Suprapubic skin (tissue), 4 donors: ENCODE measurements at regions not wholly inside any gene's neighbourhood (a gene's known extent, or its start where the extent isn't known, plus 50 kb on each side); places are given as distances from the start of the nearest gene placed in this dataset.
"Not testable (repeated sequence)": the region's sequence is repeated elsewhere in the genome, so short reads cannot be mapped to it uniquely, and the experiment has no call there.

Experiments used
- DNase-seq, 2 donors: peaks; one replicate each; pipeline ENCODE4 v3.0.0-alpha.2; 2019; ENCODE audit warnings: low spot score in 2 of 2
- H3K27ac ChIP-seq: fragments of 200-600 bp; sonication (generic); one replicate; pipeline ENCODE4 v1.5.1; 2019
- H3K27me3 ChIP-seq: fragments of 200-600 bp; sonication (generic); one replicate; pipeline ENCODE4 v1.5.1; 2019
- H3K36me3 ChIP-seq: fragments of 200-600 bp; sonication (generic); one replicate; pipeline ENCODE4 v1.5.1; 2019
- H3K4me1 ChIP-seq: fragments of 200-600 bp; sonication (generic); one replicate; pipeline ENCODE4 v1.5.1; 2019
- H3K4me3 ChIP-seq: fragments of 200-600 bp; sonication (generic); one replicate; pipeline ENCODE4 v1.5.1; 2019; ENCODE audit warnings: mild to moderate bottlenecking
- H3K9me3 ChIP-seq: fragments of 200-600 bp; sonication (generic); one replicate; pipeline ENCODE4 v1.5.1; 2019
- CTCF ChIP-seq, 2 donors: fragments of 200-600 bp in 1 of 2; fragments of 450-650 bp in 1 of 2; sonication (generic) in 1 of 2; IDR thresholded peaks; one replicate each; pipeline ENCODE4 v1.5.1; 2016 to 2019; ENCODE audit warnings: antibody characterized with exemption in 2 of 2, mild to moderate bottlenecking in 1 of 2, moderate library complexity in 1 of 2
- EP300 ChIP-seq: sonication (generic); formaldehyde crosslinking; IDR thresholded peaks from one replicate; pipeline ENCODE4 v1.6.1; 2017; ENCODE audit warnings: antibody characterized with exemption
- POLR2A ChIP-seq, 2 donors: fragments of 450-650 bp; IDR thresholded peaks; one replicate each; pipeline ENCODE4 v1.6.1; 2017; ENCODE audit warnings: antibody characterized with exemption in 2 of 2, mild to moderate bottlenecking in 2 of 2, moderate library complexity in 2 of 2
- POLR2AphosphoS5 ChIP-seq, 3 donors: sonication (generic); formaldehyde crosslinking; IDR thresholded peaks; one replicate each; pipeline ENCODE4 v1.6.1; 2017; ENCODE audit warnings: antibody characterized with exemption in 3 of 3
- WGBS: methylation state at CpG from one replicate; pipeline ENCODE4 v1.1.5; 2018; 5-methylcytosine and 5-hydroxymethylcytosine counted together

GRCh38 chr13:103466761-103467160, 400.5 kb upstream of the SLC10A2 start:
- Histone ChIP-seq H3K4me1 (no peaks in the 10 kb centered on the region), H3K27ac (no peak overlapping the region), H3K27me3 (no peaks in the 10 kb centered on the region), H3K9me3 (no peaks in the 10 kb centered on the region), H3K36me3 (no peaks in the 10 kb centered on the region), H3K4me3 (no peak overlapping the region)
- TF ChIP-seq CTCF (IDR thresholded peaks at IDR 0.05) (no peak), POLR2AphosphoS5 (IDR thresholded peaks at IDR 0.05) (no peak), EP300 (no peak), POLR2A (IDR thresholded peaks at IDR 0.05) (no peak)
- WGBS: 89% methylated on average over 5 of the region's 5 CpGs
- no peak for DNase-seq

- H3K4me3 ChIP-seq, H3K36me3 ChIP-seq, H3K9me3 ChIP-seq, DNase-seq, H3K27ac ChIP-seq, H3K27me3 ChIP-seq, H3K4me1 ChIP-seq: not testable (repeated sequence)
- WGBS: 82% methylated on average over 3 of the region's 3 CpGs
These were observed 394.0 kb upstream of the SLC10A2 start for GRCh38 chr13:103460246-103460645.

- not testable (repeated sequence) for H3K27me3 ChIP-seq, H3K4me3 ChIP-seq, H3K36me3 ChIP-seq, H3K27ac ChIP-seq, H3K9me3 ChIP-seq, H3K4me1 ChIP-seq, DNase-seq
- WGBS: 94% methylated on average over 14 of the region's 14 CpGs
These were observed 390.8 kb upstream of the SLC10A2 start for GRCh38 chr13:103457050-103457449.

- no peak overlapping the region for H3K27ac ChIP-seq
- WGBS: 30% methylated on average over 2 of the region's 2 CpGs
- DNase-seq: no peak
- no peak for TF ChIP-seq EP300
- no peak for TF ChIP-seq POLR2A (IDR thresholded peaks at IDR 0.05)
- no peak for TF ChIP-seq CTCF (IDR thresholded peaks at IDR 0.05)
- no peak for TF ChIP-seq POLR2AphosphoS5 (IDR thresholded peaks at IDR 0.05)
- H3K9me3 ChIP-seq: no peaks in the 10 kb centered on the region
- no peaks in the 10 kb centered on the region for H3K36me3 ChIP-seq
- H3K4me1 ChIP-seq: no peaks in the 10 kb centered on the region
- no peaks in the 10 kb centered on the region for H3K27me3 ChIP-seq
- no peak overlapping the region for H3K4me3 ChIP-seq
These were observed 385.4 kb upstream of the SLC10A2 start for GRCh38 chr13:103451656-103452055.

- Histone ChIP-seq H3K4me3 (no peak overlapping the region), H3K27ac (no peak overlapping the region), H3K4me1 (no peaks in the 10 kb centered on the region), H3K36me3 (no peaks in the 10 kb centered on the region), H3K9me3 (no peaks in the 10 kb centered on the region), H3K27me3 (no peaks in the 10 kb centered on the region)
- 83% methylated on average over 4 of the region's 4 CpGs for WGBS
- DNase-seq: no peak
- TF ChIP-seq POLR2A (IDR thresholded peaks at IDR 0.05) (no peak), CTCF (IDR thresholded peaks at IDR 0.05) (no peak), POLR2AphosphoS5 (IDR thresholded peaks at IDR 0.05) (no peak), EP300 (no peak)
These were observed 377.4 kb upstream of the SLC10A2 start for GRCh38 chr13:103443604-103444003.

- Histone ChIP-seq H3K36me3 (no peaks in the 10 kb centered on the region), H3K27me3 (no peaks in the 10 kb centered on the region), H3K4me1 (no peaks in the 10 kb centered on the region), H3K4me3 (no peak overlapping the region), H3K27ac (no peak overlapping the region), H3K9me3 (no peaks in the 10 kb centered on the region)
- 41% methylated on average over 1 of the region's 1 CpG for WGBS
- TF ChIP-seq POLR2AphosphoS5 (IDR thresholded peaks at IDR 0.05) (no peak), EP300 (no peak), POLR2A (IDR thresholded peaks at IDR 0.05) (no peak)
- DNase-seq: no peak
These were observed 371.4 kb upstream of the SLC10A2 start for GRCh38 chr13:103437651-103438050.

GRCh38 chr13:103436057-103436654, 369.9 kb upstream of the SLC10A2 start:
- no peak for DNase-seq
- WGBS: 68% methylated on average over 10 of the region's 10 CpGs
- Histone ChIP-seq H3K4me1 (no peaks in the 10 kb centered on the region), H3K9me3 (no peaks in the 10 kb centered on the region), H3K36me3 (no peaks in the 10 kb centered on the region), H3K27me3 (no peaks in the 10 kb centered on the region), H3K27ac (no peak overlapping the region), H3K4me3 (no peak overlapping the region)
- TF ChIP-seq EP300 (no peak), POLR2AphosphoS5 (IDR thresholded peaks at IDR 0.05) (no peak), CTCF (IDR thresholded peaks at IDR 0.05) (no peak), POLR2A (IDR thresholded peaks at IDR 0.05) (no peak)
